Psoas muscle (tissue), 7 donors: ENCODE measurements at regions not wholly inside any gene's neighbourhood (a gene's known extent, or its start where the extent isn't known, plus 50 kb on each side); places are given as distances from the start of the nearest gene placed in this dataset.

Experiments
- ATAC-seq, 4 donors: fragments of 200-7000 bp; cut with Tn5 transposase; one replicate each; pipeline ENCODE4 v1.9.1; 2020; ENCODE audit warnings: moderate library complexity in 3 of 4, mild to moderate bottlenecking in 2 of 4
- DNase-seq, 2 donors: peaks; one replicate each; pipeline ENCODE4 v3.0.0-alpha.2; 2020
- H3K27ac ChIP-seq: fragments of 200-600 bp; one replicate; pipeline ENCODE4 v1.8.0; 2022
- H3K27me3 ChIP-seq, 3 donors: fragments of 200-600 bp in 1 of 3; one replicate each; pipeline versions ENCODE4 v1.6.1 to v1.8.0; 2013 to 2022; ENCODE audit warnings: low read length in 2 of 3, mild to moderate bottlenecking in 2 of 3, moderate library complexity in 1 of 3; ENCODE audit not compliant: insufficient read depth in 3 of 3
- H3K36me3 ChIP-seq, 2 donors: fragments of 200-600 bp in 1 of 2; one replicate each; pipeline versions ENCODE4 v1.6.1 to v1.8.0; 2013 to 2022; ENCODE audit warnings: low read depth in 1 of 2, mild to moderate bottlenecking in 1 of 2, moderate library complexity in 1 of 2; ENCODE audit not compliant: insufficient read depth in 1 of 2
- H3K4me1 ChIP-seq: fragments of 200-600 bp; one replicate; pipeline ENCODE4 v1.8.0; 2022
- H3K4me3 ChIP-seq: fragments of 200-600 bp; one replicate; pipeline ENCODE4 v1.8.0; 2022; ENCODE audit warnings: mild to moderate bottlenecking
- H3K9me3 ChIP-seq: fragments of 200-600 bp; one replicate; pipeline ENCODE4 v1.8.0; 2022
- WGBS, 3 donors: extraction: QIAGEN DNeasy Blood & Tissue Kit; methylation state at CpG; one replicate each; pipeline versions ENCODE4 v1.1.6 to v1.1.7; 2013; 5-methylcytosine and 5-hydroxymethylcytosine counted together
- intact Hi-C, 2 donors: fragments of 100-400 bp; cut with DNase I; formaldehyde crosslinking; loops; one replicate each; pipeline versions ENCODE4 v1.11.0 to v1.14.2; 2022
- TF ChIP-seq, protein P1 (sequence below): fragments of 200-600 bp; IDR thresholded peaks from one replicate; pipeline ENCODE4 v1.8.0; 2022; ENCODE audit warnings: antibody characterized with exemption
- donor health status: healthy with polysubstance abuse.
- donor health status: DM: no; HTN: no; CAD: no; lungs with moderate emphysema.
- donor health status: Bipolar disorder and iron deficiency.
- donor health status: healthy.
- donor health status: DM: yes; HTN: yes; CAD: no.
- donor health status: DM: no; HTN: no; CAD: no.
- donor health status: DM: yes; HTN: yes; CAD: no.

DNA sequence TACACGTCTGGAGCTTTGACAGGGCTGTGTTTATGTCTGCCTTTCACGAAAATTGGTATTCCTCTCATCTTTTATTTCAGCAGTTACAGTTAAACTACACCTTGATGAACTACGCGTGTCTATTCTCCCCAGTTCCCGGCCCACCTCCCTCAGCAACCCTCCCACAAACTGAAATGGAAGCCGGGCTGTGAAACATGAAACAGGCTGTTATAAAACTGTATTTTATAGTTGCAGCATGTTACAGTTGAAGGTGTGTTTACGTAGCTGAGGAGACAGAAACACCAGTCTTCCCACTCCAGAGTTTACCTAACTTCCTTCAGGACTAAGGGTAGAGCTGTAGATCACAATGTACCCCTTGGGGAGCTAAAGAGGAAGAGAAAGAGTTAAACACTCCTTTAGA is 228.3 kb upstream of the ZNF32 start:
- WGBS, 3 donors = 87 to 90% (median 88%) methylated on average over 7 of the region's 7 CpGs
- Histone ChIP-seq H3K4me3 (no peak overlapping the region), H3K36me3 (no peaks in the 10 kb centered on the region), H3K9me3 (no peaks in the 10 kb centered on the region), H3K27me3 (peaks cover 0 to 2% (median 0%) of the 10 kb centered on the region in 3 donors), H3K27ac (no peak overlapping the region), H3K4me1 (no peaks in the 10 kb centered on the region)
- TF ChIP-seq, protein P1, sequence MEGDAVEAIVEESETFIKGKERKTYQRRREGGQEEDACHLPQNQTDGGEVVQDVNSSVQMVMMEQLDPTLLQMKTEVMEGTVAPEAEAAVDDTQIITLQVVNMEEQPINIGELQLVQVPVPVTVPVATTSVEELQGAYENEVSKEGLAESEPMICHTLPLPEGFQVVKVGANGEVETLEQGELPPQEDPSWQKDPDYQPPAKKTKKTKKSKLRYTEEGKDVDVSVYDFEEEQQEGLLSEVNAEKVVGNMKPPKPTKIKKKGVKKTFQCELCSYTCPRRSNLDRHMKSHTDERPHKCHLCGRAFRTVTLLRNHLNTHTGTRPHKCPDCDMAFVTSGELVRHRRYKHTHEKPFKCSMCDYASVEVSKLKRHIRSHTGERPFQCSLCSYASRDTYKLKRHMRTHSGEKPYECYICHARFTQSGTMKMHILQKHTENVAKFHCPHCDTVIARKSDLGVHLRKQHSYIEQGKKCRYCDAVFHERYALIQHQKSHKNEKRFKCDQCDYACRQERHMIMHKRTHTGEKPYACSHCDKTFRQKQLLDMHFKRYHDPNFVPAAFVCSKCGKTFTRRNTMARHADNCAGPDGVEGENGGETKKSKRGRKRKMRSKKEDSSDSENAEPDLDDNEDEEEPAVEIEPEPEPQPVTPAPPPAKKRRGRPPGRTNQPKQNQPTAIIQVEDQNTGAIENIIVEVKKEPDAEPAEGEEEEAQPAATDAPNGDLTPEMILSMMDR = no peak
- no peak for DNase-seq
- ATAC-seq = no peak
- intact Hi-C loops = no loop called here

DNA sequence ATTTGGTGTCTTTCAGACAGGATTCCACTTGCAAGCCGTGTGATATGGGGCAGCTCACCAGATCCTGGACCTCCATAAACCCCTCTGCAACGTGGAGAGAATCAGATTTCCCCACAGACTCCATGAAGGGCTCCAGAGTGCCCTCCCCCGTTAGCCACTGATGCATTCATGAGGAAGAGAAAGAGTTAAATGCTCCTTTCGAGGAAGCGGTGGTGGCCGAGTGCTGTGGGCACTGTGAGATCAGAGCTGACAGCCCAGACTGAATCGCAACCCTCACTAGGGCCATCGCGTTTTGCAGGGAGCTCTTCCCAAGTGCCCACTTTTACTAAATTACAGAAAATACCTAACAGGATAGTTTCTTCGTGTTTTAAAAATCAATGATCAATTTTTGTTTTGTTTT is 226.3 kb upstream of the ZNF32 start:
- Histone ChIP-seq H3K36me3 (no peaks in the 10 kb centered on the region), H3K9me3 (no peaks in the 10 kb centered on the region), H3K4me1 (no peaks in the 10 kb centered on the region), H3K4me3 (no peak overlapping the region), H3K27me3 (peaks cover 0 to 2% (median 0%) of the 10 kb centered on the region in 3 donors), H3K27ac (no peak overlapping the region)
- DNase-seq (no peak), ATAC-seq (no peak)
- intact Hi-C loops = no loop called here
- TF ChIP-seq, protein P1 = no peak
- WGBS, 3 donors = 66 to 81% (median 67%) methylated on average over 10 of the region's 10 CpGs

- intact Hi-C loops = no loop called here
- no peaks in the 10 kb centered on the region for H3K36me3 ChIP-seq
- WGBS, 3 donors = 85 to 90% (median 90%) methylated on average over 5 of the region's 5 CpGs
- no peak for DNase-seq
- no peaks in the 10 kb centered on the region for H3K9me3 ChIP-seq
- no peak overlapping the region for H3K4me3 ChIP-seq
- no peak overlapping the region for H3K27ac ChIP-seq
- no peak for ATAC-seq
- TF ChIP-seq, protein P1 = no peak
- peaks cover 0 to 2% (median 0%) of the 10 kb centered on the region in 3 donors for H3K27me3 ChIP-seq
- no peaks in the 10 kb centered on the region for H3K4me1 ChIP-seq
Measured at GRCh38 chr10:43873717-43874116, 225.0 kb upstream of the ZNF32 start.

DNA sequence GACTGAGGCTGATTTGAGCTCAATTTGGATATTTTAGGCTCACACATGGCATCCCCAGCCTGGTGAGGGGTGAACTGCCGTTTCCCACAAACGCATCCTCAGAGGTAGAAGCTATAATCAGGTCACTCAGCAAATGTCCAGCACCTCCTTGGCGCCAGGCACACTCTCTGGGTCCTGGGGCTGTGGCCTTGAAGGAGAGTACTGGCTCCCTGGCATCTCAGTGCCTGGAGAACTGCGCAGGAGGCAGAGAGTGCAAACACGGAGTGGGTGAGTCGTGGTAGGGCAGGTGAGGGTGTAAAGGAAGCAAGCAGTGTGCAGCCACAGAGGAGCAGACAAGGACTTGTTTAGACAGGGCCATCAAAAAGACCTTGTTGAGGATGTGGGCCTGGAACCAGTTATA is 224.0 kb upstream of the ZNF32 start:
- Histone ChIP-seq H3K4me3 (no peak overlapping the region), H3K27ac (no peak overlapping the region), H3K27me3 (peaks cover 0 to 2% (median 0%) of the 10 kb centered on the region in 3 donors), H3K4me1 (no peaks in the 10 kb centered on the region), H3K9me3 (no peaks in the 10 kb centered on the region), H3K36me3 (no peaks in the 10 kb centered on the region)
- intact Hi-C loops = no loop called here
- DNase-seq (no peak), ATAC-seq (no peak)
- TF ChIP-seq, protein P1 = no peak
- 94 to 97% (median 95%) methylated on average over 6 of the region's 6 CpGs for WGBS, 3 donors

GRCh38 chr10:43871545-43871944 is 222.9 kb upstream of the ZNF32 start:
- peak overlapping the region; percentile 53 for H3K27ac ChIP-seq

More at GRCh38 chr10:43871545-43871944, 222.9 kb upstream of the ZNF32 start:
- peaks cover 0 to 2% (median 0%) of the 10 kb centered on the region in 3 donors for H3K27me3 ChIP-seq
- no peak for DNase-seq
- intact Hi-C loops = no loop called here
- H3K36me3 ChIP-seq = no peaks in the 10 kb centered on the region
- WGBS, 3 donors = 38 to 57% (median 38%) methylated on average over 5 of the region's 5 CpGs
- TF ChIP-seq, protein P1 = no peak
- no peak overlapping the region for H3K4me3 ChIP-seq
- H3K4me1 ChIP-seq = no peaks in the 10 kb centered on the region
- H3K9me3 ChIP-seq = no peaks in the 10 kb centered on the region
- ATAC-seq = no peak
